GM12864 (cell line): ENCODE measurements at regions not wholly inside any gene's neighbourhood (a gene's known extent, or its start where the extent isn't known, plus 50 kb on each side); places are given as distances from the start of the nearest gene placed in this dataset.
"Not testable (repeated sequence)": the region's sequence is repeated elsewhere in the genome, so short reads cannot be mapped to it uniquely, and the experiment has no call there.

Source experiments
- DNase-seq: peaks from one replicate; pipeline ENCODE4 v3.0.0-alpha.2; 2011; ENCODE audit warnings: low read depth
- H3K4me3 ChIP-seq: 2 replicates; pipeline ENCODE4 v1.5.1; 2011; ENCODE audit warnings: mild to moderate bottlenecking, low read depth, low read length, control low read depth
- CTCF ChIP-seq: IDR thresholded peaks from 2 replicates; pipeline ENCODE4 v1.5.1; 2011; ENCODE audit warnings: low read depth, mild to moderate bottlenecking, moderate library complexity, low read length, control low read depth, inconsistent platforms; ENCODE audit errors: missing control alignments

- H3K4me3 ChIP-seq = no peak overlapping the region
- no peak for TF ChIP-seq CTCF
- DNase-seq = no peak
Observed at GRCh38 chr13:110001670-110002275, 215.4 kb upstream of the IRS2 start.

- H3K4me3 ChIP-seq = no peak overlapping the region
- TF ChIP-seq CTCF = no peak
- no peak for DNase-seq
Observed at GRCh38 chr13:110000534-110001345, 214.4 kb upstream of the IRS2 start.

GRCh38 chr13:109999659-110000533 is 213.5 kb upstream of the IRS2 start:
- DNase-seq = no peak
- no peak for TF ChIP-seq CTCF
- H3K4me3 ChIP-seq = no peak overlapping the region

- TF ChIP-seq CTCF = no peak
- no peak overlapping the region for H3K4me3 ChIP-seq
- no peak for DNase-seq
Observed at GRCh38 chr13:109998684-109999533, 212.5 kb upstream of the IRS2 start.

GRCh38 chr13:109998037-109998436 is 211.7 kb upstream of the IRS2 start:
- no peak for DNase-seq
- H3K4me3 ChIP-seq = no peak overlapping the region
- no peak for TF ChIP-seq CTCF

- not testable (repeated sequence) for H3K4me3 ChIP-seq, DNase-seq
Observed at GRCh38 chr13:109997056-109997595, 210.7 kb upstream of the IRS2 start.
